IPS-15b (cell line): ENCODE measurements at regions not wholly inside any gene's neighbourhood (a gene's known extent, or its start where the extent isn't known, plus 50 kb on each side); places are given as distances from the start of the nearest gene placed in this dataset.
"Not testable (repeated sequence)": the region's sequence is repeated elsewhere in the genome, so short reads cannot be mapped to it uniquely, and the experiment has no call there.

Experiments
- H3K27me3 ChIP-seq: one replicate; pipeline ENCODE4 v1.6.1; 2013; ENCODE audit warnings: low read length; ENCODE audit not compliant: control insufficient read depth, insufficient read depth
- H3K36me3 ChIP-seq: one replicate; pipeline ENCODE4 v1.6.1; 2013; ENCODE audit warnings: low read length; ENCODE audit not compliant: control insufficient read depth, insufficient read depth
- H3K4me1 ChIP-seq: one replicate; pipeline ENCODE4 v1.6.1; 2013; ENCODE audit warnings: mild to moderate bottlenecking, low read length; ENCODE audit not compliant: control insufficient read depth, insufficient read depth
- H3K4me3 ChIP-seq: one replicate; pipeline ENCODE4 v1.5.1; 2013; ENCODE audit warnings: low read depth, low read length
- H3K9ac ChIP-seq: one replicate; pipeline ENCODE4 v1.6.1; 2013; ENCODE audit warnings: low read depth, mild to moderate bottlenecking, low read length
- H3K9me3 ChIP-seq: one replicate; pipeline ENCODE4 v1.6.1; 2013; ENCODE audit warnings: mild to moderate bottlenecking, low read length; ENCODE audit not compliant: control insufficient read depth, insufficient read depth

GRCh38 chr5:63194126-63194525 is 615.5 kb downstream of the LRRC70 start:
- H3K4me3 ChIP-seq = no peak overlapping the region
- H3K9ac ChIP-seq = no peak overlapping the region
- H3K36me3 ChIP-seq = no peaks in the 10 kb centered on the region
- H3K27me3 ChIP-seq = no peaks in the 10 kb centered on the region
- no peaks in the 10 kb centered on the region for H3K9me3 ChIP-seq
- H3K4me1 ChIP-seq = no peaks in the 10 kb centered on the region

DNA sequence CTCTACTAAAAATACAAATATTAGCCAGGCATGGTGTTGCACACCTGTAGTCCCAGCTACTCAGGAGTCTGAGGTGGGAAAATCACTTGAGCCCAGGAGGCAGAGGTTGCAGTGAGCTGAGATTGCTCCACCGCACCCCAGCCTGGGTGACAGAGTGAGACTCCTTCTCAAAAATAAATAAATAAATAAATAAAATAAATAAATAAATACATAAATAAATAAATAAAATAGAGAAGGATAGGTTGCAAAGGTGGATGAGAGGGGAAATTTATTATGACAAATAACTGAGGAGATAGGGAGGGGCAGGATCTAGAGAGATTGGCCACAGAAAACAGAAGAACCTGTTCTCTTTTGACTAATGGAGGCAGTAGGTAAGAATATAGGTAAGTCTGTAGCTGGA is 601.6 kb downstream of the LRRC70 start:
- not testable (repeated sequence) for H3K36me3 ChIP-seq, H3K27me3 ChIP-seq, H3K4me3 ChIP-seq, H3K9ac ChIP-seq, H3K9me3 ChIP-seq, H3K4me1 ChIP-seq

DNA sequence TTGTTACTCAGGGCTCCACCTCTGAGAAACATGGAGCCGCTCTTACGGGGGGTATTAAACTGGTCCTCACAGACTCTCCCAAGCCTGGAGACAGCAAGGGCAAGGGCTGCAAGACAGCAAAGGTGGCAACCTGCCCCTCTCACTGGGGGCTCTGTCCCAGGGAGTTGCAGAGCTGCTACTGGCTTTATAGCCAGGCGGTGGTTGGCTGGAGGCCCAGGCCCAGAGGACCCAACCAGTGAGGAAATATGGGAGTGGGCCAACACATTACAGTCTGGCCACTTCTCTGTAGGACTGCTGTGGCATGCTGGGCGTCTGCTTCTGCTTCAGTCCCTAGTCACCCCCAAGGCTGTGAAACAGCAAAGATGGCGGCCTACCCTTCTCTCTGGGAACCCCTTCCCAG is 597.2 kb downstream of the LRRC70 start:
- no peaks in the 10 kb centered on the region for H3K36me3 ChIP-seq
- H3K4me3 ChIP-seq = no peak overlapping the region
- H3K9me3 ChIP-seq = no peaks in the 10 kb centered on the region
- H3K9ac ChIP-seq = no peak overlapping the region
- no peaks in the 10 kb centered on the region for H3K27me3 ChIP-seq
- no peaks in the 10 kb centered on the region for H3K4me1 ChIP-seq

- Histone ChIP-seq H3K36me3 (no peaks in the 10 kb centered on the region), H3K4me1 (no peaks in the 10 kb centered on the region), H3K9ac (no peak overlapping the region), H3K27me3 (no peaks in the 10 kb centered on the region), H3K4me3 (no peak overlapping the region), H3K9me3 (no peaks in the 10 kb centered on the region)
These were observed 591.9 kb downstream of the LRRC70 start for GRCh38 chr5:63170486-63170885.

- no peak overlapping the region for H3K9ac ChIP-seq
- no peak overlapping the region for H3K4me3 ChIP-seq
- no peaks in the 10 kb centered on the region for H3K9me3 ChIP-seq
- no peaks in the 10 kb centered on the region for H3K36me3 ChIP-seq
- H3K27me3 ChIP-seq = no peaks in the 10 kb centered on the region
- H3K4me1 ChIP-seq = no peaks in the 10 kb centered on the region
These were observed 586.4 kb downstream of the LRRC70 start for GRCh38 chr5:63164838-63165535.

DNA sequence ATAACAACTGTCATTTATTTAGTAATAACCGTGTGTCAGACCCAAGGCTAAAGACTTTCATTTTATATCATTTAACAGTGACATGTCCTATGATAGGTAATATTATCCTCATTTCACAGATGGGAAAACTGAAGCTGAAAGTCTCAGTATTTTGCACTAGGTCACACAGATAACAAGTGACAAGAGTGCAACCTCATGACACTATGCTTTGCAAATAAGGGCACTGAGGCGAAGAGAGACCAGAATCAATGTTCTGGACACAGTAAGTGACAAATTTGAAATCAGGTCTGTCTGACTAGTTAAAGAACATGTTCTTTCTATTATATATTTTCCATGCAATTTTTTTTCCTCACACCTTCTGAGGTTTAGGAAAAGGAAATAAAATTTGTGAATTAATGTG is 585.7 kb downstream of the LRRC70 start:
- Histone ChIP-seq H3K36me3 (no peaks in the 10 kb centered on the region), H3K4me3 (no peak overlapping the region), H3K9me3 (no peaks in the 10 kb centered on the region), H3K4me1 (no peaks in the 10 kb centered on the region), H3K27me3 (no peaks in the 10 kb centered on the region), H3K9ac (no peak overlapping the region)

DNA sequence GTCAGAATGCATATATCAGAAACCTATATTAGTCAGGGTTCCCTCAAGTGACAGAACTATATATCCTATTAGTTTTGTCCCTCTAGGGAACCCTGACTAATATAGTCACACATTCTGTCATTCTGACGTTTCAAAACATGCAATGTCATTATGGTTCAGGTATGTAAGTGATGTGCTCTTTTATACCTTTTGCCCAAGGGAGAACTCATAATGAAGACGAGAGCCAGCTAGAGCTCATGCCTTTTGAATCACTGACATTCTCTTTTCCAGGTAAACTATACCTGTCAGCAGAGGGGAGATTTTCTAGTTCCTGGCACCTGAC is 576.7 kb downstream of the LRRC70 start:
- Histone ChIP-seq H3K4me3 (no peak overlapping the region), H3K9me3 (no peaks in the 10 kb centered on the region), H3K27me3 (no peaks in the 10 kb centered on the region), H3K9ac (no peak overlapping the region), H3K4me1 (no peaks in the 10 kb centered on the region), H3K36me3 (no peaks in the 10 kb centered on the region)

DNA sequence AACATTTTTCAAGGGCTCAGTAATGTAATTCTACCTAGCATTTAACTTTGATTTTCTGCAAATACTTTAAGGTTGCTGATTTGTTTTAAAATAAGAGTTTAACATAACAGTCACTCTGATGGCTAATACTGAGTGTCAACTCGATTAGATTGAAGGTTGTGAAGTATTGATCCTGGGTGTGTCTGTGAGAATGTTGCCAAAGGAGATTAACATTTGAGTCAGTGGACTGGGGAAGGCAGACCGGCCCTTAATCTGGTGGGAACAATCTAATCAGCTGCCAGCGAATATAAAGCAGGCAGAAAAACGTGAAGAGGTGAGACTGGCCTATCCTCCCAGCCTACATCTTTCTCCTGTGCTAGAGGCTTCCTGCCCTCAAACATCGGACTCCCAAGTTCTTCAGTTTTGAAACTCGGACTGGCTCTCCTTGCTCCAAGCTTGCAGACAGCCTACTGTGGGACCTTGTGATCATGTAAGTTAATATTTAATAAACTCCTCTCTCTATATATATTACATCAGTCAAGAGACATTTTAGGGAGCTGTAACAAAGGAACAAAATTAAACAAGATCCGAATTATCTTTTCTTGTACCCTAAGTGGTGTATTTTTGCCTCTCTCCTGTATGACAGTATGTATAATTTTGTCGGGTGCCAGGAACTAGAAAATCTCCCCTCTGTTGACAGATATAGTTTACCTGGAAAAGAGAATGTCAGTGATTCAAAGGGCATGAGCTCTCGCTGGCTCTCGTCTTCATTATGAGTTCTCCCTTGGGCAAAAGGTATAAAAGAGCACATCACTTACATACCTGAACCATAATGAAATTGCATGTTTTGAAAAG is 576.1 kb downstream of the LRRC70 start:
- Histone ChIP-seq H3K4me3 (no peak overlapping the region), H3K4me1 (no peaks in the 10 kb centered on the region), H3K9me3 (no peaks in the 10 kb centered on the region)

GRCh38 chr5:63152871-63153270 is 574.3 kb downstream of the LRRC70 start:
- Histone ChIP-seq H3K27me3 (no peaks in the 10 kb centered on the region), H3K4me3 (no peak overlapping the region), H3K4me1 (no peaks in the 10 kb centered on the region), H3K9ac (no peak overlapping the region), H3K36me3 (no peaks in the 10 kb centered on the region), H3K9me3 (no peaks in the 10 kb centered on the region)

More for the DNA sequence above, 576.1 kb downstream of the LRRC70 start:
- H3K27me3 ChIP-seq = no peaks in the 10 kb centered on the region
- H3K36me3 ChIP-seq = no peaks in the 10 kb centered on the region
- H3K9ac ChIP-seq = no peak overlapping the region

DNA sequence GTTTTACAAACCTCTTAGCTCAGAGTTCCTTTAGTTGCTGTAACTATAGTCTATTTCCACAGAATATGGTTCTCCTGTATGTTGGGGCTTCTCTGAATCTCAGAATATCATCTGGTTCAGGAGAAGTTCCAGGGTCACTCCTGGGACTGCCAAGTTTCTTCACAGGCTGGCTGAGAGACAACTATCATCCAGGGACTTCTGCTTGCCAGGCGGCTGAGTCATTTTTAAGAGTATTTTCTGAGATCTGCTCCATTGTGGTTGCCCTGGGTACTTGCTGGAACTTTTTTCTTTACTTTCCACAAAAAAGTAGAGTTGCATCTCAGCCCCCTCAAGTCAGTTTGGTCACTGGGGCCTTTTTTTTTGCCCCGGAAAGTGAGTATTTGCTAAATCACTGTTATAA is 566.5 kb downstream of the LRRC70 start:
- Histone ChIP-seq H3K9ac (no peak overlapping the region), H3K9me3 (no peaks in the 10 kb centered on the region), H3K36me3 (no peaks in the 10 kb centered on the region), H3K4me3 (no peak overlapping the region), H3K4me1 (no peaks in the 10 kb centered on the region), H3K27me3 (no peaks in the 10 kb centered on the region)

DNA sequence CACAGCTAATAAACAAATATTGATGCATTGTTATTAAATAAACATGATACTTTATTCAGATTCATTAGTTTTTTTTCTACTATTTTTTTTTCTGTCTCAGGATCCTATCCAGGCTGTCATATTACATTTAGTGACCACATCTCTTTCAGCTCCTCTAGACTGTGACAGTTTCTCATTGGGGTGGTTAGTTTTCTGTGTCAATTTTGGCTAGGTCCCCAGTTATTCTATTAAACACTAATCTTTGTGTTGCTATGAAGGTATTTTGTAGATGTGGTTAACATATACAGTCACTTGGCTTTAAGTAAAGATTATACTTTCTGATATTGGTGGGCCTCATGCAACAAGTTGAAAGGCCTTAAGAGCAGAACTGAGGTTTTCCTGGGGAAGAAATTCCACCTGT is 563.0 kb downstream of the LRRC70 start:
- no peaks in the 10 kb centered on the region for H3K4me1 ChIP-seq
- H3K9ac ChIP-seq = no peak overlapping the region
- no peaks in the 10 kb centered on the region for H3K27me3 ChIP-seq
- H3K4me3 ChIP-seq = no peak overlapping the region
- no peaks in the 10 kb centered on the region for H3K36me3 ChIP-seq
- no peaks in the 10 kb centered on the region for H3K9me3 ChIP-seq

GRCh38 chr5:63135291-63135690 is 556.7 kb downstream of the LRRC70 start:
- no peaks in the 10 kb centered on the region for H3K4me1 ChIP-seq
- no peaks in the 10 kb centered on the region for H3K36me3 ChIP-seq
- H3K9ac ChIP-seq = no peak overlapping the region
- H3K9me3 ChIP-seq = no peaks in the 10 kb centered on the region
- H3K27me3 ChIP-seq = no peaks in the 10 kb centered on the region
- no peak overlapping the region for H3K4me3 ChIP-seq
